ENCODE measurements at regions not wholly inside any gene's neighbourhood (a gene's known extent, or its start where the extent isn't known, plus 50 kb on each side); places are given as distances from the start of the nearest gene placed in this dataset.

DNA sequence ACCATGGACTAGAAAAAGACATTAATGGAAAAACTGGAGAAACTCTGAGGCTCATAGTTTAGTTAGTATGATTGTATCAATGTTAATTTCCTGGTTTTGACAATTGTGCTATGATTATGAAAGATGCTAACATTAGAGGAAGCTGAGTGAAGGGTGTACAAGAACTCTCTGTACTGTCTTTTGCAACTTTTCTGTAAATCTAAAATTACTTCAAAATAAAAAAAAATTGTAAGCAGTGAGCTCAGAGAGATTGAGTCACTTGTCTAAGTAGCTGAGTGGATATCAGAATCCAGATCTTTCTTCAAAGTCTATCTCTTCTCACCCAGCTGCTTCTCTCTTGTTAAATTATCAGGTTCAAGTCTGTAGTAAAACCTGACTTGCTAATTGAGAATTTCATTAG, 181.1 kb downstream of the PLCE1 start (continued):
- TF ChIP-seq, protein P1, sequence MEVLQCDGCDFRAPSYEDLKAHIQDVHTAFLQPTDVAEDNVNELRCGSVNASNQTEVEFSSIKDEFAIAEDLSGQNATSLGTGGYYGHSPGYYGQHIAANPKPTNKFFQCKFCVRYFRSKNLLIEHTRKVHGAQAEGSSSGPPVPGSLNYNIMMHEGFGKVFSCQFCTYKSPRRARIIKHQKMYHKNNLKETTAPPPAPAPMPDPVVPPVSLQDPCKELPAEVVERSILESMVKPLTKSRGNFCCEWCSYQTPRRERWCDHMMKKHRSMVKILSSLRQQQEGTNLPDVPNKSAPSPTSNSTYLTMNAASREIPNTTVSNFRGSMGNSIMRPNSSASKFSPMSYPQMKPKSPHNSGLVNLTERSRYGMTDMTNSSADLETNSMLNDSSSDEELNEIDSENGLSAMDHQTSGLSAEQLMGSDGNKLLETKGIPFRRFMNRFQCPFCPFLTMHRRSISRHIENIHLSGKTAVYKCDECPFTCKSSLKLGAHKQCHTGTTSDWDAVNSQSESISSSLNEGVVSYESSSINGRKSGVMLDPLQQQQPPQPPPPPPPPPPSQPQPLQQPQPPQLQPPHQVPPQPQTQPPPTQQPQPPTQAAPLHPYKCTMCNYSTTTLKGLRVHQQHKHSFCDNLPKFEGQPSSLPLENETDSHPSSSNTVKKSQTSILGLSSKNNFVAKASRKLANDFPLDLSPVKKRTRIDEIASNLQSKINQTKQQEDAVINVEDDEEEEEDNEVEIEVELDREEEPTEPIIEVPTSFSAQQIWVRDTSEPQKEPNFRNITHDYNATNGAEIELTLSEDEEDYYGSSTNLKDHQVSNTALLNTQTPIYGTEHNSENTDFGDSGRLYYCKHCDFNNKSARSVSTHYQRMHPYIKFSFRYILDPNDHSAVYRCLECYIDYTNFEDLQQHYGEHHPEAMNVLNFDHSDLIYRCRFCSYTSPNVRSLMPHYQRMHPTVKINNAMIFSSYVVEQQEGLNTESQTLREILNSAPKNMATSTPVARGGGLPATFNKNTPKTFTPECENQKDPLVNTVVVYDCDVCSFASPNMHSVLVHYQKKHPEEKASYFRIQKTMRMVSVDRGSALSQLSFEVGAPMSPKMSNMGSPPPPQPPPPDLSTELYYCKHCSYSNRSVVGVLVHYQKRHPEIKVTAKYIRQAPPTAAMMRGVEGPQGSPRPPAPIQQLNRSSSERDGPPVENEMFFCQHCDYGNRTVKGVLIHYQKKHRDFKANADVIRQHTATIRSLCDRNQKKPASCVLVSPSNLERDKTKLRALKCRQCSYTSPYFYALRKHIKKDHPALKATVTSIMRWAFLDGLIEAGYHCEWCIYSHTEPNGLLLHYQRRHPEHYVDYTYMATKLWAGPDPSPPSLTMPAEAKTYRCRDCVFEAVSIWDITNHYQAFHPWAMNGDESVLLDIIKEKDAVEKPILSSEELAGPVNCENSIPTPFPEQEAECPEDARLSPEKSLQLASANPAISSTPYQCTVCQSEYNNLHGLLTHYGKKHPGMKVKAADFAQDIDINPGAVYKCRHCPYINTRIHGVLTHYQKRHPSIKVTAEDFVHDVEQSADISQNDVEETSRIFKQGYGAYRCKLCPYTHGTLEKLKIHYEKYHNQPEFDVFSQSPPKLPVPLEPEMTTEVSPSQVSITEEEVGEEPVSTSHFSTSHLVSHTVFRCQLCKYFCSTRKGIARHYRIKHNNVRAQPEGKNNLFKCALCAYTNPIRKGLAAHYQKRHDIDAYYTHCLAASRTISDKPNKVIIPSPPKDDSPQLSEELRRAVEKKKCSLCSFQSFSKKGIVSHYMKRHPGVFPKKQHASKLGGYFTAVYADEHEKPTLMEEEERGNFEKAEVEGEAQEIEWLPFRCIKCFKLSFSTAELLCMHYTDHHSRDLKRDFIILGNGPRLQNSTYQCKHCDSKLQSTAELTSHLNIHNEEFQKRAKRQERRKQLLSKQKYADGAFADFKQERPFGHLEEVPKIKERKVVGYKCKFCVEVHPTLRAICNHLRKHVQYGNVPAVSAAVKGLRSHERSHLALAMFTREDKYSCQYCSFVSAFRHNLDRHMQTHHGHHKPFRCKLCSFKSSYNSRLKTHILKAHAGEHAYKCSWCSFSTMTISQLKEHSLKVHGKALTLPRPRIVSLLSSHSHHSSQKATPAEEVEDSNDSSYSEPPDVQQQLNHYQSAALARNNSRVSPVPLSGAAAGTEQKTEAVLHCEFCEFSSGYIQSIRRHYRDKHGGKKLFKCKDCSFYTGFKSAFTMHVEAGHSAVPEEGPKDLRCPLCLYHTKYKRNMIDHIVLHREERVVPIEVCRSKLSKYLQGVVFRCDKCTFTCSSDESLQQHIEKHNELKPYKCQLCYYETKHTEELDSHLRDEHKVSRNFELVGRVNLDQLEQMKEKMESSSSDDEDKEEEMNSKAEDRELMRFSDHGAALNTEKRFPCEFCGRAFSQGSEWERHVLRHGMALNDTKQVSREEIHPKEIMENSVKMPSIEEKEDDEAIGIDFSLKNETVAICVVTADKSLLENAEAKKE (CRISPR knock-in tag; IDR thresholded peaks at IDR 0.05): no peak

GRCh38 chr10:94178475-94179253, 184.1 kb downstream of the NOC3L start:
- no peaks in the 10 kb centered on the region for H4K20me1 ChIP-seq (replicated peaks; ENCODE audit: insufficient read depth)
- TF ChIP-seq ZNF331 (CRISPR knock-in tag; IDR thresholded peaks at IDR 0.05; ENCODE audit: low read depth) (no peak), REST (IDR thresholded peaks at IDR 0.05; ENCODE audit: unreplicated experiment) (no peak), STAT1 (IDR thresholded peaks at IDR 0.05; ENCODE audit: unreplicated experiment) (no peak)
- TF ChIP-seq, protein P1 (CRISPR knock-in tag; IDR thresholded peaks at IDR 0.05): no peak
- ATAC-seq (no peak), DNase-seq (ENCODE audit: low spot score) (no peak)
- H3K9me2 ChIP-seq (ENCODE audit: insufficient read depth): no peaks in the 10 kb centered on the region
- no peaks in the 10 kb centered on the region for H3K36me3 ChIP-seq (ENCODE audit: insufficient read depth)
- peaks cover 2% of the 10 kb centered on the region for H3K27me3 Mint-ChIP-seq (ENCODE audit: insufficient read depth, low read depth, poor library complexity)
- no peak overlapping the region for H3K27ac ChIP-seq (ENCODE audit: low read depth)
- no peaks in the 10 kb centered on the region for H3K9me3 Mint-ChIP-seq
- no peaks in the 10 kb centered on the region for H3K79me2 ChIP-seq (replicated peaks; ENCODE audit: insufficient read depth)
- no peaks in the 10 kb centered on the region for H3K36me3 Mint-ChIP-seq (ENCODE audit: low read depth)
- H2AFZ ChIP-seq: no peak overlapping the region
- no peak overlapping the region for H3K27ac Mint-ChIP-seq
- no peak overlapping the region for H3K4me2 ChIP-seq
- H3K4me1 Mint-ChIP-seq: peaks cover 3% of the 10 kb centered on the region; the same call in 1 of the 3 replicates
- H3K4me3 Mint-ChIP-seq: no peak overlapping the region
- no peaks in the 10 kb centered on the region for H3K4me1 ChIP-seq (ENCODE audit: insufficient read depth)
- no peaks in the 10 kb centered on the region for H3F3A ChIP-seq (replicated peaks; ENCODE audit: low read depth)
- no peak overlapping the region for H3K4me3 ChIP-seq
- H3K27me3 ChIP-seq (ENCODE audit: insufficient read depth): no peaks in the 10 kb centered on the region

All from GM23338 (cell line).